Epithelial cell of prostate (primary cell): ENCODE measurements at regions not wholly inside any gene's neighbourhood (a gene's known extent, or its start where the extent isn't known, plus 50 kb on each side); places are given as distances from the start of the nearest gene placed in this dataset.

Experiments used
- DNase-seq: peaks from one replicate; pipeline ENCODE4 v3.0.0-alpha.2; 2011; ENCODE audit warnings: low read depth, low spot score
- H3K27ac ChIP-seq: fragments of 450-650 bp; 2 replicates; pipeline ENCODE4 v1.5.1; 2017; ENCODE audit warnings: mild to moderate bottlenecking

GRCh38 chr15:39269821-39270220, 311.1 kb upstream of the THBS1 start:
- DNase-seq: no peak
- no peak overlapping the region for H3K27ac ChIP-seq

- DNase-seq: no peak
- H3K27ac ChIP-seq: peak overlapping the region; percentile 28
Observed at GRCh38 chr15:39270221-39270855, 310.5 kb upstream of the THBS1 start.

GRCh38 chr15:39270934-39271333, 309.9 kb upstream of the THBS1 start:
- peak; percentile 33 for DNase-seq
- H3K27ac ChIP-seq: peak overlapping the region; percentile 28

GRCh38 chr15:39272901-39273300, 308.0 kb upstream of the THBS1 start:
- no peak overlapping the region for H3K27ac ChIP-seq
- DNase-seq: no peak

- peak overlapping the region; percentile 24 for H3K27ac ChIP-seq
- peak; percentile 46 for DNase-seq
Observed at GRCh38 chr15:39273717-39274411, 307.0 kb upstream of the THBS1 start.

- no peak for DNase-seq
- no peak overlapping the region for H3K27ac ChIP-seq
Observed at GRCh38 chr15:39275066-39275465, 305.8 kb upstream of the THBS1 start.

- DNase-seq: no peak
- no peak overlapping the region for H3K27ac ChIP-seq
Observed at GRCh38 chr15:39279311-39279710, 301.6 kb upstream of the THBS1 start.

GRCh38 chr15:39281094-39281493, 299.8 kb upstream of the THBS1 start:
- H3K27ac ChIP-seq: no peak overlapping the region
- no peak for DNase-seq

GRCh38 chr15:39282663-39283208, 298.1 kb upstream of the THBS1 start:
- H3K27ac ChIP-seq: no peak overlapping the region
- no peak for DNase-seq

- DNase-seq: no peak
- no peak overlapping the region for H3K27ac ChIP-seq
Observed at GRCh38 chr15:39283531-39283930, 297.3 kb upstream of the THBS1 start.

- H3K27ac ChIP-seq: no peak overlapping the region
- DNase-seq: no peak
Observed at GRCh38 chr15:39285071-39285470, 295.8 kb upstream of the THBS1 start.

- no peak for DNase-seq
- no peak overlapping the region for H3K27ac ChIP-seq
Observed at GRCh38 chr15:39285663-39286062, 295.2 kb upstream of the THBS1 start.

- no peak for DNase-seq
- H3K27ac ChIP-seq: peak overlapping the region; percentile 76
Observed at GRCh38 chr15:39286706-39287105, 294.2 kb upstream of the THBS1 start.

- H3K27ac ChIP-seq: peak overlapping the region; percentile 76
- no peak for DNase-seq
Observed at GRCh38 chr15:39287322-39288195, 293.3 kb upstream of the THBS1 start.

- no peak for DNase-seq
- H3K27ac ChIP-seq: no peak overlapping the region
Observed at GRCh38 chr15:39290711-39291435, 290.0 kb upstream of the THBS1 start.

GRCh38 chr15:39291690-39292089, 289.2 kb upstream of the THBS1 start:
- H3K27ac ChIP-seq: no peak overlapping the region
- DNase-seq: no peak

GRCh38 chr15:39296955-39297354, 283.9 kb upstream of the THBS1 start:
- H3K27ac ChIP-seq: no peak overlapping the region
- no peak for DNase-seq

- no peak for DNase-seq
- H3K27ac ChIP-seq: no peak overlapping the region
Observed at GRCh38 chr15:39298271-39298962, 282.5 kb upstream of the THBS1 start.

GRCh38 chr15:39299486-39300267, 281.2 kb upstream of the THBS1 start:
- peak overlapping the region; percentile 52 for H3K27ac ChIP-seq
- no peak for DNase-seq
